ENCODE measurements at regions not wholly inside any gene's neighbourhood (a gene's known extent, or its start where the extent isn't known, plus 50 kb on each side); places are given as distances from the start of the nearest gene placed in this dataset.
"Not testable (repeated sequence)": the region's sequence is repeated elsewhere in the genome, so short reads cannot be mapped to it uniquely, and the experiment has no call there.

DNA sequence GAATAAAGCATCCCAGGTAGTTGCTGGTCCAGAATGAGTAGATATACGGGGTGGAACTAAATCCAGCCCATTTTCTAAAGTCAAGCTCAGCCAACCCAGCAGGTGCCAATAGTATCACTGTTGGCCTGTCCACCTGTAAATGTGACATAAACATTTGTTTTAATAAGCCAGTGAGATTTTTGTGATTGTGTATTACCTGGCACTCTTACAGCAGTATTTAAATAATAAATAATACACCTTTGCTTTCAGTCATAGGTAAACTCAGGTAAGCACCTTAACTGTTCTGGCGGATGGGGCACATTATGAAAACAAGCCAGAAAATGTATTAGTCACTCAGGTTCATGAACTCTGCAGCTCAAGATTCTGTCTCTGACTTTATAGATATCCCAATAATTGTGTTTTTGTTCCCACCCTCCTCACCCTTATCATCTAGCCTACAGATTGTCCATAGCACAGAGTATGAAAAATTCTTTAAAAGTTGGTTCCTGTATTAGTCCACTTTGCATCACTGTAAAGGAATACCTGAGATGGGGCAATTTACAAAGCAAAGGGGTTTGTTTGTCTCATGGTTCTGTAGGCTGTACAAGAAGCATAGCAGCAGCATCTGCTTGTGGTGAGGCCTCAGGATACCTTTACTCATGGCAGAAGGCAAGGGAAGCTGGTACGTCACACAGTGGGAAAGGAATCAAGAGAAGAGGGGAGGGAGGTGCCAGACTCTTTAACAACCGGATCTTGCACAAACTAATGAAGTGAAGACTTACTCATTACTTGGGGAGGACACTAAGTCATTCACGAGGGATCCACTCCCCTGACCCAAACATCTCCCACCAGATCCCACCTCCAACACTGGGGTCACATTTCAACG, 73.0 kb upstream of the CYRIA start:
- Histone ChIP-seq H3K36me3 (no peaks in the 10 kb centered on the region), H3K27ac (no peak overlapping the region), H3K4me1 (replicated peaks) (no peaks in the 10 kb centered on the region), H3K9me3 (replicated peaks) (no peaks in the 10 kb centered on the region; the same call in 1 of the 2 replicates), H3K27me3 (replicated peaks) (no peaks in the 10 kb centered on the region), H3K4me3 (no peak overlapping the region)
- DNase-seq (ENCODE audit: low read depth in 1 of 2, low spot score in 2 of 2) = no peak

DNA sequence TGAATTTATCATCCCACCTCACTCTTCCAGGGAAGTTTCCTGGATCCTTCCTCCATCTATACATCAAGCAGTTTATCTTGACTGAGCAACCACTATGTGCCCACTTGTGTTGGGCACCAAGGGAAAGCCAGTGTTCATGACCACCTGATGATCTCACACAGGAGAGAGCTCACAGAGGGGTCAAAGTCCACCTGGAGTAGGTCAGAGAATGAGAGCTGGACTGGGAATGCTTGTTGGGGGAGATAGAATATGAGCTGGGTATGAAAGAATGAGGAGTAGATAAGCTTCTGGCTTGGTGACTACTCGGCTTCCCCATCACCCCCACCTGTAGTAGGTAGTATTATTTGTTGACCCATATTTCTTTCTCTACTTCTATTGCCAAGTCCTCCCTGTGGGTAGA, 72.2 kb upstream of the CYRIA start:
- Histone ChIP-seq H3K27ac (no peak overlapping the region), H3K4me3 (no peak overlapping the region), H3K9me3 (replicated peaks) (no peaks in the 10 kb centered on the region; the same call in 1 of the 2 replicates), H3K27me3 (replicated peaks) (no peaks in the 10 kb centered on the region), H3K4me1 (replicated peaks) (no peaks in the 10 kb centered on the region), H3K36me3 (no peaks in the 10 kb centered on the region)
- no peak for DNase-seq (ENCODE audit: low read depth in 1 of 2, low spot score in 2 of 2)

DNA sequence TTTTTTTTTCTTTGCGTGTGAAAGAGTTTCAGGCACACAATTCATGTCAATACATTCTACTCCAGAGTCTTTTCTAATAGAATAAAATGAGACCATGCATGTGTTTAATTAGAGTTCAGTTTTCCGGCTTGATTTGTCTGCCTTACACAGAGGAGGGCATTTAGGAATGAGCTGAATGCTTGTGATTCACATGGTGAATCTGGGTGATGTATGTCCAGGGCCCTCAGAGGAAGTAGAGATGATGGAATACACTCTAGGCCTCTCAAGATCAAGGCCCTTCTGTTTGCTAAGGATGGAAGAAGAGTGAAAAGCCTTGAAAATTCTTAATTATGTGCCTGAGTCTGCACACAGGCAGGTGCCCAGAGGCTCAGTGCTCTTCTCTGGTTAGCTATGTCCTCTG, 71.0 kb upstream of the CYRIA start:
- Histone ChIP-seq H3K36me3 (no peaks in the 10 kb centered on the region), H3K9me3 (replicated peaks) (no peaks in the 10 kb centered on the region; the same call in 1 of the 2 replicates), H3K27me3 (replicated peaks) (no peaks in the 10 kb centered on the region), H3K4me3 (no peak overlapping the region), H3K4me1 (replicated peaks) (no peaks in the 10 kb centered on the region), H3K27ac (no peak overlapping the region)
- no peak for DNase-seq (ENCODE audit: low read depth in 1 of 2, low spot score in 2 of 2)

DNA sequence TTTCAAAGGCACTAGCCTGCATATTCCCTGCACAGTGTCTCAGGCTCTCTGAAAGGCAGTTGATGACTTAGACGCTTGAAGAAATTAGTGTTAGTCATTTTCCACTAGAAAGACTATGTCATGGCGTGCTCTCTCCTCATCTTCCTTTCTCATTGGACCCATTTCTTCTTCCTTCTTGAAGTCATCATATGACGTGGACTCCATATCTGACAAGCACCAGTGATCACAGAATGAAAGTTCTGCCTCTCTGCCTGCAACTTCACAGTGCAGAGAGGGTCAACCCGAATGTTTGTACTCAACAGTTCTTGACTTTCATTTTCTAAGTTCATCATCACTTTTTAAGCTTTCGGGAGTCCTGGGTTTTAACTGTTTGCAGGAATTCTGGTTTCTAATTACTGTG, 63.7 kb upstream of the CYRIA start:
- H3K4me1 ChIP-seq (replicated peaks) = no peaks in the 10 kb centered on the region
- H3K27me3 ChIP-seq (replicated peaks) = no peaks in the 10 kb centered on the region; the same call in 1 of the 2 replicates
- H3K4me3 ChIP-seq = no peak overlapping the region
- no peak for DNase-seq (ENCODE audit: low read depth in 1 of 2, low spot score in 2 of 2)
- H3K9me3 ChIP-seq (replicated peaks) = no peaks in the 10 kb centered on the region; the same call in 1 of the 2 replicates
- no peaks in the 10 kb centered on the region for H3K36me3 ChIP-seq
- no peak overlapping the region for H3K27ac ChIP-seq

DNA sequence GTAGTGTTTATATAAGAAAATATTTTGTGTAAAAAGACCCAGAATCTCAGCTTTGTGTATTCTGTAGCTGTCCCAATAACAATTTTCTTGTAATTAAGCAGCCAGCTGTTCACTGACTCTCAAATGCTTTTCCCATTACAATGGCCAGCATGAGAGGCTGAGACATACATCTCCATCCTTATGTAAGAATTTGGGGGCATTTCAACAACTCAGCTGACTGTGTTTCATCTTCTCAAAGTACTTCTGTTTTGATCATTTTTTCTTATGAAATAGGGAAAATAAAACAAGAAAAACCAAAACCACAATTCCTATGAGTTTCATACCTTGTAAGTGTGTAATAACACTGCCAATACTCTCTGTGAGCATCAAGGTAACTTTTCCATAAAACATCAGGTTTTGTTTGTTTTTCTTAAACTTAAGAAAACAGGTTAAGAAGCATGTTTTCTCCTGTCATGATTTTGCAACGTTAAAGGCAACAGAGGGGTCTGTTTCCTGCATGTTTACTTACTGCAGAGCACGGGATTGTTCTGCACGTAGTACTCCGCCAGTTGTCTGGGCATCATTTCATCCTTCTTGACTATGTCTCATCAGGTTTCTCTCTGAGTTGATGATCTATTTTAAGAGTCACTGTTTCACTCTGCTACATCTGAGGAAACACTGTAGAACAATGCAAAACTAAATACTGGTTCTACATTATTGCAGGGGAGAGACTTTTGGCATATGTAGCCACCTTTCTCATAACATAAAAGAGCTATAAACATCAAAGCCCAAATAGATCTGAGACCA, 62.9 kb upstream of the CYRIA start:
- Histone ChIP-seq H3K27ac (no peak overlapping the region), H3K36me3 (no peaks in the 10 kb centered on the region), H3K4me1 (replicated peaks) (no peaks in the 10 kb centered on the region), H3K4me3 (no peak overlapping the region), H3K9me3 (replicated peaks) (no peaks in the 10 kb centered on the region), H3K27me3 (replicated peaks) (no peaks in the 10 kb centered on the region; the same call in 1 of the 2 replicates)
- DNase-seq (ENCODE audit: low read depth in 1 of 2, low spot score in 2 of 2) = no peak

DNA sequence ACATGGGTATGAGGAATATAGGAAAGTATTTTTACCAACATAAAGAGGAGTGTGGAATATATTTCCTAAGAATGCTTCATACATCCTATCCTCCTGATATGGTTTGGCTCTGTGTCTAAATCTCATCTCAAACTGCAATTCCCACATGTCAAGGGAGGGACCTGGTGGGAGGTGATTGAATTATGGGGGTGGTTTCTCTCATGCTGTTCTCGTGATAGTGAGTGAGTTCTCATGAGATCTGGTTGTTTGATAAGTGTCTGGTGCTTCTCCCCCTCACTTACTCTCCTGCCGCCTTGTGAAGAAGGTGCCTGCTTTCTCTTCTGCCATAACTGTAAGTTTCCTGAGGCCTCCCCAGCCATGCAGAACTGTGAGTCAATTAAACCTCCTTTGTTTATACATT, 62.2 kb upstream of the CYRIA start:
- not testable (repeated sequence) for H3K27ac ChIP-seq; H3K4me1 ChIP-seq (replicated peaks)

DNA sequence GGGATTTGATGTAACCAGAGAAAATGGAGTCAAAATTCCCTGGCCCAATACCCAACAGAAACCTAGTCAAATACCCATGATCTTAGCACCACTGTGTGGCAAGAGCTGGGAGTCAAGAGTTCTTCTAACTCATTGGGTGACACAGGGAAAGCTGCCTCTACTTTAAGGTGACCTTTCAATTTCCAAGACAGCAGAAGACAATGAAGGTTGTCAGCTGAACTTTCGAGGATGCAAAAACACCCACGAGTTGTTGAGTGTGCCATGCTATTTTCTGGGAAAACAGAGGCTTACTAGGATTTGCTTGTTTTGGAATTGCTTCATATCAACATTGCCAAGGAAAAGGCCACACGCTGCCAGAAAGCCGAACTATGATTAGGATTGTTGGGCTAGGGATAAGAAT, 61.6 kb upstream of the CYRIA start:
- Histone ChIP-seq H3K9me3 (replicated peaks) (no peaks in the 10 kb centered on the region), H3K36me3 (no peaks in the 10 kb centered on the region), H3K4me3 (no peak overlapping the region), H3K27ac (no peak overlapping the region), H3K4me1 (replicated peaks) (no peaks in the 10 kb centered on the region), H3K27me3 (replicated peaks) (no peaks in the 10 kb centered on the region; the same call in 1 of the 2 replicates)
- no peak for DNase-seq (ENCODE audit: low read depth in 1 of 2, low spot score in 2 of 2)

More for the DNA sequence above, 62.2 kb upstream of the CYRIA start:
- DNase-seq (ENCODE audit: low read depth in 1 of 2, low spot score in 2 of 2); H3K36me3 ChIP-seq; H3K9me3 ChIP-seq (replicated peaks); H3K4me3 ChIP-seq; H3K27me3 ChIP-seq (replicated peaks): not testable (repeated sequence)

DNA sequence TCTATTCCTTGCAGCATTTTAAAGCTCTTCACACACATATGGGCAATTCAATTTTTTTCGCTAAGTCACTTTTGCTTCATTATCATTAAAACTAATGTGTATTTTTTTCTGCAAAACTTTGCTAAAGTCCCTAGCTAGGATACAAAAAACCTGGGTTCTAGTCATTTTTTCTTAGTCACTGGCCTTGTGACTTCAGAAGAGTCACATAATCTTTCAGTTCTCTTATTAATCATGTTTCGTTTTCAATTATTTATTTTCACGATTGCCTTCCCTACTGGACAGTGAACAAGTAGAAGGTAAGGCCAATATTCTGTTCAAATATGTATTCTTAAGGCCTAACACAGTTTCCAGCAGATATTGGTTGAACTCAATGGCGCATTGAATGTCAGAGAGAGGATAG, 60.9 kb upstream of the CYRIA start:
- Histone ChIP-seq H3K4me1 (replicated peaks) (no peaks in the 10 kb centered on the region), H3K27ac (no peak overlapping the region), H3K4me3 (no peak overlapping the region), H3K9me3 (replicated peaks) (no peaks in the 10 kb centered on the region), H3K27me3 (replicated peaks) (no peaks in the 10 kb centered on the region; the same call in 1 of the 2 replicates), H3K36me3 (no peaks in the 10 kb centered on the region)
- no peak for DNase-seq (ENCODE audit: low read depth in 1 of 2, low spot score in 2 of 2)

DNA sequence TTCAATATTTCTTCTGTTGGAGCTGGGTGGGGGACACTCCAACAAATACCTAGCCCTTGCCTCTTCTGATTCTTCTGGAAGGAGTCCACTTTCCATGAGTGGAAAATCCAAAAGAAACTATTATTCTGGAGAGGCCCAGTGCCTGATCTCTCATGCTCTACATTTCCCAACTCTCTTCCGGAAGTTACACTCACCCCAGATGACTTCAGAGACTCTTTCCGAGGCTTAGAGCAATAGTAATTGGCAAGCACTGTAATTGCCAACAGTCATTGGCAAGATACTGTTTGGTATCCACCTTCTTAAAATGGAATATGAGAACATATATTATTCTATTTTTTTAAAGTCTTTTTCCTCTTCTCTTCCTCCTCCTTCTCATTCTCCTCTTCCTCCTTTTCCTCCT, 60.5 kb upstream of the CYRIA start:
- no peaks in the 10 kb centered on the region for H3K9me3 ChIP-seq (replicated peaks)
- H3K4me3 ChIP-seq = no peak overlapping the region
- H3K36me3 ChIP-seq = no peaks in the 10 kb centered on the region
- H3K27ac ChIP-seq = no peak overlapping the region
- no peaks in the 10 kb centered on the region for H3K4me1 ChIP-seq (replicated peaks)
- H3K27me3 ChIP-seq (replicated peaks) = no peaks in the 10 kb centered on the region; the same call in 1 of the 2 replicates
- DNase-seq (ENCODE audit: low read depth in 1 of 2, low spot score in 2 of 2) = no peak

DNA sequence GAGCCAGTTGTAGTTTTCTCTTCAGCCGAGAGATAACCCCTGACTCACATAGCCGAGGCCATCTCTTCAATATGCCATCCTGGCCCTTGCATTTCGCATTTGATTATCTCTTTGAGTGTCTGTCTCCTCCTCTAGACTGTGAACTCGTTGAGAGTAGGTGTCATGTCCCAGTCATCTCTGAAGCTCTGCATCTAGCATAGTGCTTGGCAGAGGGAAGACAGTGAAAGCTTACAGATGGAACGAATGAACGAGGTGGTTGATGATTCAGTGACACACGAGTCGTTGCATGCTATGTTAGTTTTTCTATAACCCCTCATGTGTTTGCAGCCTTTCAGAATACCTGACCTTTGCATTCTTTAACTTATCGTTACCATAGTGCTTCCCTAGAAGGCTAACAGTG, 59.9 kb upstream of the CYRIA start:
- no peak for DNase-seq (ENCODE audit: low read depth in 1 of 2, low spot score in 2 of 2)
- no peak overlapping the region for H3K4me3 ChIP-seq
- H3K9me3 ChIP-seq (replicated peaks) = no peaks in the 10 kb centered on the region
- H3K36me3 ChIP-seq = no peaks in the 10 kb centered on the region
- H3K27ac ChIP-seq = no peak overlapping the region
- no peaks in the 10 kb centered on the region for H3K4me1 ChIP-seq (replicated peaks)
- no peaks in the 10 kb centered on the region; the same call in 1 of the 2 replicates for H3K27me3 ChIP-seq (replicated peaks)

DNA sequence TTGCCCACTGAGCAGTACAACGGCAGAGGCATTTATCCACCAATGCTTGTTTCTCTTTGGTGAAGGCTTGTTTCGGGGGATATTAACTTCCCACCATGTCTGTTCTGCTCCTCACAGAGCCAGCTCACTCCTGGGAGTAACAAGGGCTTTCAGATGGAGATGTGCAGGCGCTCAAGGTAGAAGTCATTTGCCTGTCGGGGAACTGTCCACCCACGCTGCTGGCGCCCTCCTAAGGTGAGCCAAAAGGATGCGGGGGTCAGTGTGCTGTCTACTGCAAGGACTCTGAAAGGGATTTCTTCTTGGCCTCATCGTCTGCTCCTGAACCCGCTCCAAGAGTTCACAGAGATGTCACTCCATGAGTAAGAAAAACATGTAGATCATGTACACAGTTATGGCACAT, 57.0 kb upstream of the CYRIA start:
- no peak overlapping the region for H3K4me3 ChIP-seq
- no peaks in the 10 kb centered on the region for H3K9me3 ChIP-seq (replicated peaks)
- DNase-seq (ENCODE audit: low read depth in 1 of 2, low spot score in 2 of 2) = no peak
- H3K27me3 ChIP-seq (replicated peaks) = no peaks in the 10 kb centered on the region; the same call in 1 of the 2 replicates
- no peaks in the 10 kb centered on the region for H3K36me3 ChIP-seq
- H3K4me1 ChIP-seq (replicated peaks) = no peaks in the 10 kb centered on the region
- H3K27ac ChIP-seq = no peak overlapping the region

DNA sequence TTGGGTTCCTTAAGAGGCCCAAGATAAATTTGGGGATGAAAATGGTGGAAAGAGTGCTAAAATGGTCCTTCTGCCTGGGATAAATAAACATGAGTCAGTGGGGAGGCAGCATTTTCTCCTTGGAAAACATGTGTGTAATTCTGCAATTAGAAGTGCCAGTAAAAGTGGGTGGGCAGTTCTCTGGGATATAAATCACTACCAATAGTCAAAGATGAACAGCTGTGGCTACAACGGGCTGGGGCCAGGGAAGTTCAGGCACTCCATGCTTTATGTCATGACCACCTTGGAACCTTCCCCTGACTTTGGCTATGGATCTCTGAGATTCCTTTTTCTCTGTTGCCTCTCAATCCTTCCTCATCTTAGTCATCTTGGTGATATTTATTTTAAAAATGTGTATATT, 56.5 kb upstream of the CYRIA start:
- no peak overlapping the region for H3K27ac ChIP-seq
- no peak overlapping the region for H3K4me3 ChIP-seq
- H3K9me3 ChIP-seq (replicated peaks) = no peaks in the 10 kb centered on the region
- H3K36me3 ChIP-seq = no peaks in the 10 kb centered on the region
- DNase-seq (ENCODE audit: low read depth in 1 of 2, low spot score in 2 of 2) = no peak
- H3K4me1 ChIP-seq (replicated peaks) = no peaks in the 10 kb centered on the region
- no peaks in the 10 kb centered on the region; the same call in 1 of the 2 replicates for H3K27me3 ChIP-seq (replicated peaks)

DNA sequence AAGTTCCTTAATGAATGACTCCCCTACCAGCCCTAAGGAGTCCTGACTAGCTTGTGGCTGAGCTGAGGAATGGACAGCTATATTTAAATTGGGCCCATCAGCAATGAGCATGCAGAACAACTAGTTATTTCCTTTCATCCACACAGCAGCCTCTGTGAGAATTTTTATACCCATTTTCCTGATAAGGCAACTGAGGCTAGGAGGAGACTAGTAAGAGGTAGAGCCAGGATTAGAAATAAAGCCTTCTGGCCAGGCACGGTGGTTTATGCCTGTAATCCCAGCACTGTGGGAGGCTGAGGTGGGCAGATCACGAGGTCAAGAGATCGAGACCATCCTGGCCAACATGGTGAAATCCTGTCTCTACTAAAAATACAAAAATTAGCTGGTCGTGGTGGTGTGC, 55.9 kb upstream of the CYRIA start:
- H3K27me3 ChIP-seq (replicated peaks); H3K27ac ChIP-seq; H3K36me3 ChIP-seq; H3K4me3 ChIP-seq; H3K9me3 ChIP-seq (replicated peaks); H3K4me1 ChIP-seq (replicated peaks); DNase-seq (ENCODE audit: low read depth in 1 of 2, low spot score in 2 of 2): not testable (repeated sequence)

DNA sequence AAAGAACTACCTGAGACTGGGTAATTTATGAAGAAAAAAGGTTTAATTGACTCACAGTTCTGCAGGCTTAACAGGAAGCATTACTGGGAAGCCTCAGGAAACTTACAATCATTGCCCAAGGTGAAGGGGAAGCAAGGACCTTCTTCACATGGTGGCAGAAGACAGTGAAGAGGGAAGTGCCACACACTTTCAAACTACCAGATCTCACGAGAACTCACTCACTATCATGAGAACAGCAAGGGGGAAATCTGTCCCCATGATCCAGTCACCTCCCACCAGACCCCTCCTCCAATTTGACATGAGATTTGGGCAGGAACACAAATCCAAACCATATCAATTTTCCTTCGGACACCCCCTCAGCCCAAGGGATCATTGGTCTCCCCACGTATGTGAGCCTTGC, 55.1 kb upstream of the CYRIA start:
- H3K4me1 ChIP-seq (replicated peaks); DNase-seq (ENCODE audit: low read depth in 1 of 2, low spot score in 2 of 2): not testable (repeated sequence)

More for the DNA sequence above, 55.1 kb upstream of the CYRIA start:
- H3K36me3 ChIP-seq; H3K27me3 ChIP-seq (replicated peaks); H3K9me3 ChIP-seq (replicated peaks); H3K4me3 ChIP-seq; H3K27ac ChIP-seq: not testable (repeated sequence)
